ENCODE measurements at regions not wholly inside any gene's neighbourhood (a gene's known extent, or its start where the extent isn't known, plus 50 kb on each side); places are given as distances from the start of the nearest gene placed in this dataset.
"Not testable (repeated sequence)": the region's sequence is repeated elsewhere in the genome, so short reads cannot be mapped to it uniquely, and the experiment has no call there.

GRCh38 chr9:82736126-82736525 is 326.8 kb downstream of the RASEF start:
- no peak for DNase-seq

GRCh38 chr9:82736701-82737100 is 326.2 kb downstream of the RASEF start:
- no peak for DNase-seq

GRCh38 chr9:82745919-82746318 is 317.0 kb downstream of the RASEF start:
- DNase-seq: no peak

- DNase-seq: no peak
These were observed 312.5 kb downstream of the RASEF start for GRCh38 chr9:82750411-82750913.

- no peak for DNase-seq
These were observed 305.0 kb downstream of the RASEF start for GRCh38 chr9:82757924-82758323.

GRCh38 chr9:82761027-82761426 is 301.9 kb downstream of the RASEF start:
- no peak for DNase-seq

- DNase-seq: no peak
These were observed 301.0 kb downstream of the RASEF start for GRCh38 chr9:82761956-82762355.

GRCh38 chr9:82763656-82764055 is 299.3 kb downstream of the RASEF start:
- DNase-seq: no peak

GRCh38 chr9:82764061-82764668 is 298.8 kb downstream of the RASEF start:
- DNase-seq: no peak

GRCh38 chr9:82774707-82775231 is 288.2 kb downstream of the RASEF start:
- not testable (repeated sequence) for DNase-seq

GRCh38 chr9:82776508-82776907 is 286.4 kb downstream of the RASEF start:
- DNase-seq: no peak

- no peak for DNase-seq
These were observed 285.6 kb downstream of the RASEF start for GRCh38 chr9:82777366-82777765.

GRCh38 chr9:82778923-82779322 is 284.0 kb downstream of the RASEF start:
- DNase-seq: not testable (repeated sequence)

- no peak for DNase-seq
These were observed 282.9 kb downstream of the RASEF start for GRCh38 chr9:82780017-82780416.

GRCh38 chr9:82781921-82782392 is 281.0 kb downstream of the RASEF start:
- no peak for DNase-seq

GRCh38 chr9:82783045-82783444 is 279.9 kb downstream of the RASEF start:
- no peak for DNase-seq

GRCh38 chr9:82784589-82784988 is 278.4 kb downstream of the RASEF start:
- no peak for DNase-seq

- DNase-seq: no peak
These were observed 273.7 kb downstream of the RASEF start for GRCh38 chr9:82789155-82789824.

GRCh38 chr9:82790875-82791274 is 272.1 kb downstream of the RASEF start:
- no peak for DNase-seq

- no peak for DNase-seq
These were observed 271.2 kb downstream of the RASEF start for GRCh38 chr9:82791692-82792091.

- no peak for DNase-seq
These were observed 265.4 kb downstream of the RASEF start for GRCh38 chr9:82797534-82797933.

GRCh38 chr9:82799286-82799685 is 263.7 kb downstream of the RASEF start:
- no peak for DNase-seq

GRCh38 chr9:82805027-82805426 is 257.9 kb downstream of the RASEF start:
- no peak for DNase-seq

- no peak for DNase-seq
These were observed 254.5 kb downstream of the RASEF start for GRCh38 chr9:82808478-82808877.
